ENCODE measurements at regions not wholly inside any gene's neighbourhood (a gene's known extent, or its start where the extent isn't known, plus 50 kb on each side); places are given as distances from the start of the nearest gene placed in this dataset.

- Histone ChIP-seq H2BK5ac (ENCODE audit: low read length) (no peak overlapping the region), H3K23ac (ENCODE audit: low read depth, low read length, poor library complexity) (no peak overlapping the region), H2BK15ac (ENCODE audit: low read length) (no peak overlapping the region), H3K27me3 (ENCODE audit: control insufficient read depth in 3 of 3, insufficient read depth in 3 of 3, low read depth in 1 of 3, low read length in 3 of 3) (no peaks in the 10 kb centered on the region), H2AFZ (ENCODE audit: low read length) (no peak overlapping the region), H3K4me2 (ENCODE audit: insufficient read depth, low read length, poor library complexity, severe bottlenecking) (no peak overlapping the region), H3K14ac (ENCODE audit: low read length) (no peak overlapping the region), H3K4ac (ENCODE audit: low read length) (no peak overlapping the region), H3K79me1 (ENCODE audit: low read depth, low read length) (no peaks in the 10 kb centered on the region), H2AK5ac (ENCODE audit: low read depth, low read length) (no peak overlapping the region), H3K18ac (ENCODE audit: low read length) (no peak overlapping the region), H2BK12ac (ENCODE audit: low read length) (no peak overlapping the region), H3K9ac (ENCODE audit: low read depth, low read length, poor library complexity) (no peak overlapping the region), H3K36me3 (replicated peaks in 1 of 2; ENCODE audit: control insufficient read depth in 2 of 2, insufficient read depth in 2 of 2, low read length in 2 of 2) (no peaks in the 10 kb centered on the region), H3K9me3 (replicated peaks in 1 of 2; ENCODE audit: control insufficient read depth in 2 of 2, insufficient read depth in 1 of 2, low read depth in 1 of 2, low read length in 2 of 2) (no peaks in the 10 kb centered on the region), H3K27ac (replicated peaks; ENCODE audit: low read length) (no peak overlapping the region), H3K4me1 (ENCODE audit: control insufficient read depth in 2 of 2, insufficient read depth in 1 of 2, low read depth in 1 of 2, low read length in 2 of 2) (no peaks in the 10 kb centered on the region), H2BK120ac (ENCODE audit: low read depth, low read length) (no peak overlapping the region), H4K91ac (ENCODE audit: low read depth, low read length, poor library complexity) (no peak overlapping the region), H3K4me3 (ENCODE audit: low read length in 2 of 2) (no peak overlapping the region), H4K8ac (ENCODE audit: low read depth, low read length) (no peak overlapping the region)
- no CpG with 5 or more reads among the region's 2 CpGs for WGBS, 2 donors (ENCODE audit: extremely low coverage in 2 of 2, insufficient read length in 2 of 2, insufficient replicate concordance in 1 of 2)
- DNase-seq (ENCODE audit: low spot score) = no peak
Measured at GRCh38 chr18:1222880-1223279, 318.2 kb downstream of the ADCYAP1 start.

DNA sequence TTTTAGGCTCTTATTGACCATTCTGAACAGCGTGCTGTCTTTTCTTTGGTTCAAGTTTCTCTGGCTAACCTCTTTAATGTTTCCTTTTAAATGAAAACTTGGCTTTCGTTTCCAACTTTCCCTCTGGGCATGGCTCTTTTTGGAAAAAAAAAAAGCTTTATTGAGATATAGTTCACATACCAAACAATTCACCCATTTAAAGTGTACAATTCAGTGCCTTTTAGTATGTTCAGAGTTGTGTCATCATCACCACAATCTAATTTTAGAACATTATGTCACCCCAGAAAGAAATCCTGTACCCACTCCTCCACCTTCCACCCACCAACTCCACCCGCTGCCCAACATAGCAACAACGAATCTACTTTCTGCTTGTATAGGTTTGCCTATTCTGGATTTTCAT, 322.4 kb downstream of the ADCYAP1 start:
- no peaks in the 10 kb centered on the region for H3K9me3 ChIP-seq (replicated peaks in 1 of 2; ENCODE audit: control insufficient read depth in 2 of 2, insufficient read depth in 1 of 2, low read depth in 1 of 2, low read length in 2 of 2)
- no peak overlapping the region for H2BK15ac ChIP-seq (ENCODE audit: low read length)
- no peak overlapping the region for H3K4ac ChIP-seq (ENCODE audit: low read length)
- DNase-seq (ENCODE audit: low spot score) = no peak
- H3K4me1 ChIP-seq (ENCODE audit: control insufficient read depth in 2 of 2, insufficient read depth in 1 of 2, low read depth in 1 of 2, low read length in 2 of 2) = no peaks in the 10 kb centered on the region
- H3K9ac ChIP-seq (ENCODE audit: low read depth, low read length, poor library complexity) = no peak overlapping the region
- no peaks in the 10 kb centered on the region for H3K79me1 ChIP-seq (ENCODE audit: low read depth, low read length)
- H3K23ac ChIP-seq (ENCODE audit: low read depth, low read length, poor library complexity) = no peak overlapping the region
- no CpG with 5 or more reads among the region's 4 CpGs for WGBS, 2 donors (ENCODE audit: extremely low coverage in 2 of 2, insufficient read length in 2 of 2, insufficient replicate concordance in 1 of 2)
- H2AK5ac ChIP-seq (ENCODE audit: low read depth, low read length) = no peak overlapping the region
- H3K27me3 ChIP-seq (ENCODE audit: control insufficient read depth in 3 of 3, insufficient read depth in 3 of 3, low read depth in 1 of 3, low read length in 3 of 3) = no peaks in the 10 kb centered on the region
- no peak overlapping the region for H2BK120ac ChIP-seq (ENCODE audit: low read depth, low read length)
- H3K27ac ChIP-seq (replicated peaks; ENCODE audit: low read length) = no peak overlapping the region
- no peak overlapping the region for H4K8ac ChIP-seq (ENCODE audit: low read depth, low read length)
- H2AFZ ChIP-seq (ENCODE audit: low read length) = no peak overlapping the region
- H2BK12ac ChIP-seq (ENCODE audit: low read length) = no peak overlapping the region
- H3K18ac ChIP-seq (ENCODE audit: low read length) = no peak overlapping the region
- H3K14ac ChIP-seq (ENCODE audit: low read length) = no peak overlapping the region
- no peak overlapping the region for H4K91ac ChIP-seq (ENCODE audit: low read depth, low read length, poor library complexity)
- no peaks in the 10 kb centered on the region for H3K36me3 ChIP-seq (replicated peaks in 1 of 2; ENCODE audit: control insufficient read depth in 2 of 2, insufficient read depth in 2 of 2, low read length in 2 of 2)
- H2BK5ac ChIP-seq (ENCODE audit: low read length) = no peak overlapping the region
- no peak overlapping the region for H3K4me2 ChIP-seq (ENCODE audit: insufficient read depth, low read length, poor library complexity, severe bottlenecking)
- no peak overlapping the region for H3K4me3 ChIP-seq (ENCODE audit: low read length in 2 of 2)

GRCh38 chr18:1229634-1230033, 325.0 kb downstream of the ADCYAP1 start:
- no peak for DNase-seq (ENCODE audit: low spot score)
- WGBS, 2 donors (ENCODE audit: extremely low coverage in 2 of 2, insufficient read length in 2 of 2, insufficient replicate concordance in 1 of 2) = no CpG with 5 or more reads among the region's 2 CpGs
- H3K23ac ChIP-seq (ENCODE audit: low read depth, low read length, poor library complexity) = no peak overlapping the region
- no peak overlapping the region for H3K14ac ChIP-seq (ENCODE audit: low read length)
- H3K79me1 ChIP-seq (ENCODE audit: low read depth, low read length) = no peaks in the 10 kb centered on the region
- no peak overlapping the region for H3K9ac ChIP-seq (ENCODE audit: low read depth, low read length, poor library complexity)
- no peak overlapping the region for H3K27ac ChIP-seq (replicated peaks; ENCODE audit: low read length)
- no peak overlapping the region for H2BK5ac ChIP-seq (ENCODE audit: low read length)
- no peaks in the 10 kb centered on the region for H3K9me3 ChIP-seq (replicated peaks in 1 of 2; ENCODE audit: control insufficient read depth in 2 of 2, insufficient read depth in 1 of 2, low read depth in 1 of 2, low read length in 2 of 2)
- H2BK120ac ChIP-seq (ENCODE audit: low read depth, low read length) = no peak overlapping the region
- no peaks in the 10 kb centered on the region for H3K27me3 ChIP-seq (ENCODE audit: control insufficient read depth in 3 of 3, insufficient read depth in 3 of 3, low read depth in 1 of 3, low read length in 3 of 3)
- no peak overlapping the region for H4K91ac ChIP-seq (ENCODE audit: low read depth, low read length, poor library complexity)
- H2BK12ac ChIP-seq (ENCODE audit: low read length) = no peak overlapping the region
- H2AFZ ChIP-seq (ENCODE audit: low read length) = no peak overlapping the region
- H3K36me3 ChIP-seq (replicated peaks in 1 of 2; ENCODE audit: control insufficient read depth in 2 of 2, insufficient read depth in 2 of 2, low read length in 2 of 2) = no peaks in the 10 kb centered on the region
- no peak overlapping the region for H3K4me3 ChIP-seq (ENCODE audit: low read length in 2 of 2)
- H2BK15ac ChIP-seq (ENCODE audit: low read length) = no peak overlapping the region
- no peaks in the 10 kb centered on the region for H3K4me1 ChIP-seq (ENCODE audit: control insufficient read depth in 2 of 2, insufficient read depth in 1 of 2, low read depth in 1 of 2, low read length in 2 of 2)
- H2AK5ac ChIP-seq (ENCODE audit: low read depth, low read length) = no peak overlapping the region
- H3K4ac ChIP-seq (ENCODE audit: low read length) = no peak overlapping the region
- no peak overlapping the region for H4K8ac ChIP-seq (ENCODE audit: low read depth, low read length)
- no peak overlapping the region for H3K18ac ChIP-seq (ENCODE audit: low read length)
- no peak overlapping the region for H3K4me2 ChIP-seq (ENCODE audit: insufficient read depth, low read length, poor library complexity, severe bottlenecking)

GRCh38 chr18:1232867-1233266, 328.2 kb downstream of the ADCYAP1 start:
- Histone ChIP-seq H2BK12ac (ENCODE audit: low read length) (no peak overlapping the region), H3K4me1 (ENCODE audit: control insufficient read depth in 2 of 2, insufficient read depth in 1 of 2, low read depth in 1 of 2, low read length in 2 of 2) (no peaks in the 10 kb centered on the region), H3K23ac (ENCODE audit: low read depth, low read length, poor library complexity) (no peak overlapping the region), H3K9ac (ENCODE audit: low read depth, low read length, poor library complexity) (no peak overlapping the region), H3K79me1 (ENCODE audit: low read depth, low read length) (no peaks in the 10 kb centered on the region), H2AK5ac (ENCODE audit: low read depth, low read length) (no peak overlapping the region), H3K4me2 (ENCODE audit: insufficient read depth, low read length, poor library complexity, severe bottlenecking) (no peak overlapping the region), H3K18ac (ENCODE audit: low read length) (no peak overlapping the region), H3K4ac (ENCODE audit: low read length) (no peak overlapping the region), H2BK120ac (ENCODE audit: low read depth, low read length) (no peak overlapping the region), H3K27me3 (ENCODE audit: control insufficient read depth in 3 of 3, insufficient read depth in 3 of 3, low read depth in 1 of 3, low read length in 3 of 3) (no peaks in the 10 kb centered on the region), H3K27ac (replicated peaks; ENCODE audit: low read length) (no peak overlapping the region), H3K4me3 (ENCODE audit: low read length in 2 of 2) (no peak overlapping the region), H4K91ac (ENCODE audit: low read depth, low read length, poor library complexity) (no peak overlapping the region), H3K36me3 (replicated peaks in 1 of 2; ENCODE audit: control insufficient read depth in 2 of 2, insufficient read depth in 2 of 2, low read length in 2 of 2) (no peaks in the 10 kb centered on the region), H3K9me3 (replicated peaks in 1 of 2; ENCODE audit: control insufficient read depth in 2 of 2, insufficient read depth in 1 of 2, low read depth in 1 of 2, low read length in 2 of 2) (no peaks in the 10 kb centered on the region), H3K14ac (ENCODE audit: low read length) (no peak overlapping the region), H4K8ac (ENCODE audit: low read depth, low read length) (no peak overlapping the region), H2BK5ac (ENCODE audit: low read length) (no peak overlapping the region), H2BK15ac (ENCODE audit: low read length) (no peak overlapping the region), H2AFZ (ENCODE audit: low read length) (no peak overlapping the region)
- DNase-seq (ENCODE audit: low spot score) = no peak
